ENCODE measurements at regions not wholly inside any gene's neighbourhood (a gene's known extent, or its start where the extent isn't known, plus 50 kb on each side); places are given as distances from the start of the nearest gene placed in this dataset.

DNA sequence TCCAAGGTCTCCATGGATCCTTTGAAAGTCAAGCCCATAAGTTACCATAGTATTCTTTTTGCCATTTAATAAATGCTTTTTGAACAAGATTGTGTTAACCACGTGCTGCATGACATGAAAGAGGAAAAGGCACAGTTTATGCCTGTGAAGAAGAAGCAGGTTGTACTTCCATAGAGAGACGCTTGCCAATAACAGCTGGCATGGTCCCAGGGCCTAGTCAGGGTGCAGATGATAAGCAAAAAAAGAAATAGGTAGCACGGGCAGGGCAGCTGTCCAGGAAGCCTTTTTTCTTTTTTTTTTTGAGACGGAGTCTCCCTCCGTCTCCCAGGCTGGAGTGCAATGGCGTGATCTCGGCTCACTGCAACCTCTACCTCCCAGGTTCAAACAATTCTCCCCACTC, 71.8 kb upstream of the CLINT1 start:
- DNase-seq (ENCODE audit: low read depth in 6 of 9, low spot score in 9 of 9) = peak in 1 of 9 donors; percentile 32
- 66% methylated on average over 7 of the region's 7 CpGs for WGBS
- H3K36me3 ChIP-seq (ENCODE audit: control insufficient read depth in 2 of 2, insufficient read depth in 2 of 2, low read length in 1 of 2) = no peaks in the 10 kb centered on the region

GRCh38 chr5:157926977-157927376, 68.0 kb upstream of the CLINT1 start:
- no peaks in the 10 kb centered on the region for H3K27me3 ChIP-seq (ENCODE audit: control insufficient read depth in 2 of 2, insufficient read depth in 1 of 2, low read length in 1 of 2)
- no peak overlapping the region for H3K27ac ChIP-seq (ENCODE audit: low read depth in 1 of 2, low read length in 1 of 2)
- whole genome bisulfite sequencing = 93% methylated on average over 4 of the region's 4 CpGs
- peaks cover 0 to 7% of the 10 kb centered on the region in 2 donors for H3K4me1 ChIP-seq (ENCODE audit: control insufficient read depth in 2 of 2, insufficient read depth in 2 of 2, low read length in 2 of 2)
- peaks cover 0 to 5% of the 10 kb centered on the region in 2 donors for H3K9me3 ChIP-seq (ENCODE audit: control insufficient read depth in 2 of 2, insufficient read depth in 1 of 2, low read length in 1 of 2)
- DNase-seq (ENCODE audit: low read depth in 6 of 9, low spot score in 9 of 9) = no peak
- H3K4me3 ChIP-seq (ENCODE audit: low read length in 2 of 2) = no peak overlapping the region
- no peaks in the 10 kb centered on the region for H3K36me3 ChIP-seq (ENCODE audit: control insufficient read depth in 2 of 2, insufficient read depth in 2 of 2, low read length in 1 of 2)

More for the DNA sequence above, 71.8 kb upstream of the CLINT1 start:
- H3K27ac ChIP-seq (ENCODE audit: low read depth in 1 of 2, low read length in 1 of 2) = no peak overlapping the region
- H3K4me3 ChIP-seq (ENCODE audit: low read length in 2 of 2) = no peak overlapping the region
- peaks cover 0 to 5% of the 10 kb centered on the region in 2 donors for H3K9me3 ChIP-seq (ENCODE audit: control insufficient read depth in 2 of 2, insufficient read depth in 1 of 2, low read length in 1 of 2)
- peaks cover 0 to 7% of the 10 kb centered on the region in 2 donors for H3K4me1 ChIP-seq (ENCODE audit: control insufficient read depth in 2 of 2, insufficient read depth in 2 of 2, low read length in 2 of 2)
- H3K27me3 ChIP-seq (ENCODE audit: control insufficient read depth in 2 of 2, insufficient read depth in 1 of 2, low read length in 1 of 2) = no peaks in the 10 kb centered on the region

GRCh38 chr5:157925786-157926671, 67.1 kb upstream of the CLINT1 start:
- Histone ChIP-seq H3K4me1 (ENCODE audit: control insufficient read depth in 2 of 2, insufficient read depth in 2 of 2, low read length in 2 of 2) (peaks cover 0 to 5% of the 10 kb centered on the region in 2 donors), H3K9me3 (ENCODE audit: control insufficient read depth in 2 of 2, insufficient read depth in 1 of 2, low read length in 1 of 2) (peaks cover 0 to under 1% of the 10 kb centered on the region in 2 donors), H3K27ac (ENCODE audit: low read depth in 1 of 2, low read length in 1 of 2) (no peak overlapping the region), H3K27me3 (ENCODE audit: control insufficient read depth in 2 of 2, insufficient read depth in 1 of 2, low read length in 1 of 2) (no peaks in the 10 kb centered on the region), H3K4me3 (ENCODE audit: low read length in 2 of 2) (no peak overlapping the region), H3K36me3 (ENCODE audit: control insufficient read depth in 2 of 2, insufficient read depth in 2 of 2, low read length in 1 of 2) (no peaks in the 10 kb centered on the region)
- DNase-seq (ENCODE audit: low read depth in 6 of 9, low spot score in 9 of 9) = no peak
- 92% methylated on average over 14 of the region's 14 CpGs for WGBS

- 98% methylated on average over 8 of the region's 8 CpGs for WGBS
- DNase-seq (ENCODE audit: low read depth in 6 of 9, low spot score in 9 of 9) = no peak
- no peak overlapping the region for H3K27ac ChIP-seq (ENCODE audit: low read depth in 1 of 2, low read length in 1 of 2)
Measured at GRCh38 chr5:157924931-157925729, 66.2 kb upstream of the CLINT1 start.

GRCh38 chr5:157924490-157924889, 65.5 kb upstream of the CLINT1 start:
- no peak overlapping the region for H3K4me3 ChIP-seq (ENCODE audit: low read length in 2 of 2)
- no peaks in the 10 kb centered on the region for H3K36me3 ChIP-seq (ENCODE audit: control insufficient read depth in 2 of 2, insufficient read depth in 2 of 2, low read length in 1 of 2)
- no peaks in the 10 kb centered on the region for H3K9me3 ChIP-seq (ENCODE audit: control insufficient read depth in 2 of 2, insufficient read depth in 1 of 2, low read length in 1 of 2)
- DNase-seq (ENCODE audit: low read depth in 6 of 9, low spot score in 9 of 9) = no peak
- 96% methylated on average over 2 of the region's 2 CpGs for WGBS
- H3K27me3 ChIP-seq (ENCODE audit: control insufficient read depth in 2 of 2, insufficient read depth in 1 of 2, low read length in 1 of 2) = no peaks in the 10 kb centered on the region
- peaks cover 9 to 15% of the 10 kb centered on the region in 2 donors for H3K4me1 ChIP-seq (ENCODE audit: control insufficient read depth in 2 of 2, insufficient read depth in 2 of 2, low read length in 2 of 2)
- H3K27ac ChIP-seq (ENCODE audit: low read depth in 1 of 2, low read length in 1 of 2) = no peak overlapping the region

More at GRCh38 chr5:157924931-157925729, 66.2 kb upstream of the CLINT1 start:
- H3K9me3 ChIP-seq (ENCODE audit: control insufficient read depth in 2 of 2, insufficient read depth in 1 of 2, low read length in 1 of 2) = no peaks in the 10 kb centered on the region
- H3K27me3 ChIP-seq (ENCODE audit: control insufficient read depth in 2 of 2, insufficient read depth in 1 of 2, low read length in 1 of 2) = no peaks in the 10 kb centered on the region
- H3K4me3 ChIP-seq (ENCODE audit: low read length in 2 of 2) = no peak overlapping the region
- H3K36me3 ChIP-seq (ENCODE audit: control insufficient read depth in 2 of 2, insufficient read depth in 2 of 2, low read length in 1 of 2) = no peaks in the 10 kb centered on the region
- H3K4me1 ChIP-seq (ENCODE audit: control insufficient read depth in 2 of 2, insufficient read depth in 2 of 2, low read length in 2 of 2) = peaks cover 3 to 9% of the 10 kb centered on the region in 2 donors

DNA sequence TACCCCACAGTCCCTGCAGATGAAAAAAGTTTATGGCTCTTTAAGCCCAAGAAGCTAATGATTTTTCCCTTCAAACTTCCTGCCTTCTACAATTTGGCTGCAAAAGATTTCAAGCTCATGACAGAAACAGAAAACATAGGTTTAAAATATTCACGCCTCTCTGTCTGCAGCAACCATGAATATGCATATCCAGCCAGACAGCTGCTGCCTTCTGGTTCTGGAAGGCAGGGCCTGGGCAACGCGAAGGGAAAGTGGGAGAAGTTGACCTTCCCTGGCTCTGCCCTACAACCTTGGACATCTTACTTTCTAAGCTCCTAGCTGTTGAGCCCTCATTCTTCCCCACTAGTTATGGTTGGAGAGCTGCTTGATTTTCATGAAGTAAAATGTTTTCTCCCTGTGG, 64.8 kb upstream of the CLINT1 start:
- H3K27ac ChIP-seq (ENCODE audit: low read depth in 1 of 2, low read length in 1 of 2) = no peak overlapping the region
- no peaks in the 10 kb centered on the region for H3K27me3 ChIP-seq (ENCODE audit: control insufficient read depth in 2 of 2, insufficient read depth in 1 of 2, low read length in 1 of 2)
- no peaks in the 10 kb centered on the region for H3K9me3 ChIP-seq (ENCODE audit: control insufficient read depth in 2 of 2, insufficient read depth in 1 of 2, low read length in 1 of 2)
- no peak overlapping the region for H3K4me3 ChIP-seq (ENCODE audit: low read length in 2 of 2)
- no peaks in the 10 kb centered on the region for H3K36me3 ChIP-seq (ENCODE audit: control insufficient read depth in 2 of 2, insufficient read depth in 2 of 2, low read length in 1 of 2)
- no peak for DNase-seq (ENCODE audit: low read depth in 6 of 9, low spot score in 9 of 9)
- 97% methylated on average over 3 of the region's 3 CpGs for WGBS
- peaks cover 11 to 23% of the 10 kb centered on the region in 2 donors for H3K4me1 ChIP-seq (ENCODE audit: control insufficient read depth in 2 of 2, insufficient read depth in 2 of 2, low read length in 2 of 2)

DNA sequence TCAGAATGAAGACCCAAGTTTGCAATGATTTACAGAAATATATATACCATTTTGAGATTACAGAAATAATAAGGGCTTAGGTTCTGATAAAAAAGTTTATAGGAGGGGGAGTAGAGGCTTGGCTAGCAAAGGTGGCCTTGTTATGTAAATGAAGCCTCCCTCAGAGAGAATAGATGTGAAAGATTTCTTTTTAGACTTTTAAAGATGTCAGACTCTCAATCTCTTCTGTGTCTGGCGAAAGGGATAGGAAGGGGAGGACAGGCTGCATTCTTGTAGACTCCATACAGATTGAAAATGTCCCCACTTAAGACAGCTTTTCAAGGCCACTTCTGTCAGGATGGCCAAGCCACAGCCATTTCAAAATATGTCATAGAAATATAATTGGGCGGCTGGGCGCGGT, 63.1 kb upstream of the CLINT1 start:
- WGBS = over 99% methylated on average over 4 of the region's 4 CpGs
- H3K9me3 ChIP-seq (ENCODE audit: control insufficient read depth in 2 of 2, insufficient read depth in 1 of 2, low read length in 1 of 2) = no peaks in the 10 kb centered on the region
- H3K27me3 ChIP-seq (ENCODE audit: control insufficient read depth in 2 of 2, insufficient read depth in 1 of 2, low read length in 1 of 2) = no peaks in the 10 kb centered on the region
- H3K4me3 ChIP-seq (ENCODE audit: low read length in 2 of 2) = no peak overlapping the region
- DNase-seq (ENCODE audit: low read depth in 6 of 9, low spot score in 9 of 9) = no peak
- no peak overlapping the region for H3K27ac ChIP-seq (ENCODE audit: low read depth in 1 of 2, low read length in 1 of 2)
- H3K36me3 ChIP-seq (ENCODE audit: control insufficient read depth in 2 of 2, insufficient read depth in 2 of 2, low read length in 1 of 2) = no peaks in the 10 kb centered on the region
- H3K4me1 ChIP-seq (ENCODE audit: control insufficient read depth in 2 of 2, insufficient read depth in 2 of 2, low read length in 2 of 2) = peaks cover 17 to 40% of the 10 kb centered on the region in 2 donors

- no peak overlapping the region for H3K4me3 ChIP-seq (ENCODE audit: low read length in 2 of 2)
- no peak for DNase-seq (ENCODE audit: low read depth in 6 of 9, low spot score in 9 of 9)
- no peak overlapping the region for H3K27ac ChIP-seq (ENCODE audit: low read depth in 1 of 2, low read length in 1 of 2)
Measured at GRCh38 chr5:157920828-157921170, 61.9 kb upstream of the CLINT1 start.

More at GRCh38 chr5:157920828-157921170, 61.9 kb upstream of the CLINT1 start:
- H3K9me3 ChIP-seq (ENCODE audit: control insufficient read depth in 2 of 2, insufficient read depth in 1 of 2, low read length in 1 of 2) = no peaks in the 10 kb centered on the region
- WGBS = 96% methylated on average over 3 of the region's 3 CpGs
- H3K36me3 ChIP-seq (ENCODE audit: control insufficient read depth in 2 of 2, insufficient read depth in 2 of 2, low read length in 1 of 2) = no peaks in the 10 kb centered on the region
- no peaks in the 10 kb centered on the region for H3K27me3 ChIP-seq (ENCODE audit: control insufficient read depth in 2 of 2, insufficient read depth in 1 of 2, low read length in 1 of 2)
- peaks cover 17 to 46% of the 10 kb centered on the region in 2 donors for H3K4me1 ChIP-seq (ENCODE audit: control insufficient read depth in 2 of 2, insufficient read depth in 2 of 2, low read length in 2 of 2)
